ENCODE measurements at regions not wholly inside any gene's neighbourhood (a gene's known extent, or its start where the extent isn't known, plus 50 kb on each side); places are given as distances from the start of the nearest gene placed in this dataset.

DNA sequence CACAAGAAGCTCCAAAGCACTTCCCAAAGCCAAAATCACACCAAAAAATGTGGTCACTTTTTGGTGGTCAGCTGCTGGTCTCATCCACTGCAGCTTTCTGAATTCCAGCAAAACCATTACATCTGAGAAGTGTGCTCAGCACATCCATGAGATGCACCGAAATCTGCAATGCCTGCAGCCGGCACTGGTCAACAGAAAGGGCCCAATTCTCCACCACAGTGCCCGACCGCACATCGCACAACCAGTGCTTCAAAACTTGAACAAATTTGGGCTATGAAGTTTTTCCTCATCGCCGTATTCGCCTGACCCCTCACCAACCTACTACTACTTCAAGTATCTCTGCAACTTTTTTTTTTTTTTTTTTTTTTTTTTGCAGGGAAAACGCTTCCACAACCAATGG lies 89.9 kb upstream of the LUZP2 start:
- TF ChIP-seq, protein P1, sequence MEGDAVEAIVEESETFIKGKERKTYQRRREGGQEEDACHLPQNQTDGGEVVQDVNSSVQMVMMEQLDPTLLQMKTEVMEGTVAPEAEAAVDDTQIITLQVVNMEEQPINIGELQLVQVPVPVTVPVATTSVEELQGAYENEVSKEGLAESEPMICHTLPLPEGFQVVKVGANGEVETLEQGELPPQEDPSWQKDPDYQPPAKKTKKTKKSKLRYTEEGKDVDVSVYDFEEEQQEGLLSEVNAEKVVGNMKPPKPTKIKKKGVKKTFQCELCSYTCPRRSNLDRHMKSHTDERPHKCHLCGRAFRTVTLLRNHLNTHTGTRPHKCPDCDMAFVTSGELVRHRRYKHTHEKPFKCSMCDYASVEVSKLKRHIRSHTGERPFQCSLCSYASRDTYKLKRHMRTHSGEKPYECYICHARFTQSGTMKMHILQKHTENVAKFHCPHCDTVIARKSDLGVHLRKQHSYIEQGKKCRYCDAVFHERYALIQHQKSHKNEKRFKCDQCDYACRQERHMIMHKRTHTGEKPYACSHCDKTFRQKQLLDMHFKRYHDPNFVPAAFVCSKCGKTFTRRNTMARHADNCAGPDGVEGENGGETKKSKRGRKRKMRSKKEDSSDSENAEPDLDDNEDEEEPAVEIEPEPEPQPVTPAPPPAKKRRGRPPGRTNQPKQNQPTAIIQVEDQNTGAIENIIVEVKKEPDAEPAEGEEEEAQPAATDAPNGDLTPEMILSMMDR (conservative IDR thresholded peaks at IDR 0.05), result no peak
- no peak for TF ChIP-seq EZH2 (IDR thresholded peaks at IDR 0.05; ENCODE audit: low read depth)

Data from PC-9 (cell line).